ENCODE measurements at regions not wholly inside any gene's neighbourhood (a gene's known extent, or its start where the extent isn't known, plus 50 kb on each side); places are given as distances from the start of the nearest gene placed in this dataset.

GRCh38 chr2:19225126-19225525, 133.3 kb downstream of the OSR1 start:
- CTCF ChIA-PET (ENCODE audit: low intra/inter-chr PET ratio), result no interaction called here
- H4K20me1 ChIP-seq (replicated peaks; ENCODE audit: control insufficient read depth, insufficient read depth, low read length), result no peaks in the 10 kb centered on the region
- no peaks in the 10 kb centered on the region for H3K36me3 ChIP-seq (ENCODE audit: control insufficient read depth, insufficient read depth, low read length)
- no TSS peak for BruUV-seq (replicated peaks)
- FAIRE-seq (no peak), ATAC-seq (no peak), DNase-seq (ENCODE audit: extremely low read depth in 1 of 4, low spot score in 3 of 4) (no peak)
- H3K27me3 ChIP-seq (ENCODE audit: control insufficient read depth in 2 of 2, insufficient read depth in 2 of 2, low read length in 2 of 2), result no peaks in the 10 kb centered on the region
- no peak overlapping the region for H3K9ac ChIP-seq (ENCODE audit: insufficient read depth in 1 of 2, low read depth in 2 of 2, low read length in 2 of 2)
- no peaks in the 10 kb centered on the region for H3K79me2 ChIP-seq (ENCODE audit: control insufficient read depth, insufficient read depth, low read length)
- H3K9me1 ChIP-seq (ENCODE audit: control insufficient read depth, insufficient read depth, low read length), result no peaks in the 10 kb centered on the region
- no peak overlapping the region for H3K4me2 ChIP-seq (ENCODE audit: insufficient read depth, low read length)
- TF ChIP-seq THRA (IDR thresholded peaks at IDR 0.05) (no peak), CREB1 (IDR thresholded peaks at IDR 0.05) (no peak), CREB1 (CRISPR knock-in tag; IDR thresholded peaks at IDR 0.05) (no peak), ELK1 (CRISPR knock-in tag; IDR thresholded peaks at IDR 0.05) (no peak), ZNF57 (CRISPR knock-in tag; IDR thresholded peaks at IDR 0.05) (no peak), TFE3 (CRISPR knock-in tag; IDR thresholded peaks at IDR 0.05) (0 out of 2 replicates have a peak, but pooled peaks have one; percentile 22)
- intact Hi-C loops (cut with micrococcal nuclease), result no loop called here
- H3K9me3 ChIP-seq (replicated peaks; ENCODE audit: control insufficient read depth, insufficient read depth, low read depth, low read length), result no peaks in the 10 kb centered on the region
- in situ Hi-C loops (cut with MboI), result no loop called here
- H2AFZ ChIP-seq (ENCODE audit: low read depth, low read length), result no peak overlapping the region
- H3K4me1 ChIP-seq (replicated peaks in 1 of 2; ENCODE audit: control insufficient read depth in 2 of 2, insufficient read depth in 2 of 2, low read length in 2 of 2), result no peaks in the 10 kb centered on the region
- H3K27ac ChIP-seq (ENCODE audit: extremely low read depth, low read depth, low read length), result no peak overlapping the region
- H3K4me3 ChIP-seq, result no peak overlapping the region
- POLR2A ChIA-PET, result no interaction called here
